H1 (cell line): ENCODE measurements at regions not wholly inside any gene's neighbourhood (a gene's known extent, or its start where the extent isn't known, plus 50 kb on each side); places are given as distances from the start of the nearest gene placed in this dataset.

Experiments
- CEBPB ChIP-seq: IDR thresholded peaks from 2 replicates; pipeline ENCODE4 v1.6.1; 2012; ENCODE audit warnings: low read depth, low read length
- CHD2 ChIP-seq: IDR thresholded peaks from 2 replicates; pipeline ENCODE4 v1.6.1; 2012; ENCODE audit warnings: low read length, improper control_type of control experiment
- NANOG ChIP-seq: IDR thresholded peaks from 2 replicates; pipeline ENCODE4 v1.6.1; 2011; ENCODE audit warnings: low read length, low read depth, mild to moderate bottlenecking, inconsistent platforms; ENCODE audit not compliant: insufficient read depth, poor library complexity, severe bottlenecking
- PHF8 ChIP-seq: fragments of 200-600 bp; sonication (generic); conservative IDR thresholded peaks from 2 replicates; pipeline ENCODE4 v1.7.1; 2012; ENCODE audit warnings: low read depth, mild to moderate bottlenecking, inconsistent platforms, low read length, moderate library complexity

DNA sequence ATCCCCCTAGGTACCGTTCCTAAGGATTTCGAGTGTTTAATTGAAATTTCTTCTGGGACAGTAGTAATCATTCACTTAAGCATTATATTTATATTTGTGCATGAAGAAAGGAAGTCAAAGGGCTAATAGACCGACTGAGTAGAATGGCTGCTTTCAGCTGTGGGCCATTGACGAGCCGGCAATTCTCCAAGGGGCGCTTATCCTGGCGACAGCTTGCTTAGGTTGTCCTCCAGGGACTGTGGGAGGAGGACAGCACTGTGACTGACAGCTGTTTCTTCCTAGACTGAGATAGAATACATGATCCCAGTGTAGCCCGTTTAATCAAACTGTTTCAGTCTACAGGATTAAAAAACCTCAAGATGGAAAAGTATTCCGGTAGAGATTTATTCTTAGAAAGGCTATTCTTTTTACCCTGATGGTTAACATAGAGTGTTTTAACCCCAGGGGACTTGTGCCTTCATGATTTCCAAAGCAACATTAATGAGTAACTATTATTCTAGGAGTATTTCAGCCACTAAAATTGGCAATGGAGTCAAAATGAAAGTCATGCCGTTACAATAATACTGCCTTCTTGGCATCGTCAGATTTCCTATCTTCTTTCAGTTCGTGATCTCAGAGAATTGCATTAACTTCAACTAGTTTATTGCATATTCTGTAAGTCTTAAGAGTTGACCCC is 943.1 kb upstream of the WWC1 start (continued):
- no peak for TF ChIP-seq PHF8
- no peak for TF ChIP-seq CHD2
- TF ChIP-seq CEBPB = no peak
- no peak for TF ChIP-seq NANOG
